Activated CD8-positive, alpha-beta T cell treated with anti-CD3 and anti-CD28 coated beads, Interleukin-2, amount 10 ng/mL, durations not matched to agents 7 days and 5 days (primary cell): ENCODE measurements at regions not wholly inside any gene's neighbourhood (a gene's known extent, or its start where the extent isn't known, plus 50 kb on each side); places are given as distances from the start of the nearest gene placed in this dataset.

Experiments
- ATAC-seq: fragments of 150-1000 bp; cut with Tn5 transposase; one replicate; pipeline ENCODE4 v1.10.0; 2021; ENCODE audit warnings: moderate library complexity
- CTCF ChIA-PET: fragments of 350-600 bp; sonication (Branson Sonifier 250); formaldehyde crosslinking; loops from one replicate; lab custom pipeline; 2021; ENCODE audit warnings: antibody characterized with exemption; lab: Charles Lee
- POLR2A ChIA-PET: fragments of 350-600 bp; sonication (Branson Sonifier 250); formaldehyde crosslinking; loops from one replicate; lab custom pipeline; 2021; ENCODE audit warnings: antibody characterized with exemption; lab: Charles Lee
- DNase-seq: peaks from one replicate; pipeline ENCODE4 v3.0.0-alpha.2; 2020
- H3K27ac Mint-ChIP-seq: one replicate; pipeline ENCODE4 v1.8.0; 2021; ENCODE audit warnings: mild to moderate bottlenecking, mixed read lengths
- H3K27me3 Mint-ChIP-seq: one replicate; pipeline ENCODE4 v1.8.0; 2021; ENCODE audit warnings: low read depth, mixed read lengths
- H3K36me3 Mint-ChIP-seq: one replicate; pipeline ENCODE4 v1.8.0; 2021; ENCODE audit warnings: low read depth, mixed read lengths
- H3K4me1 Mint-ChIP-seq: one replicate; pipeline ENCODE4 v1.8.0; 2021; ENCODE audit warnings: low read depth, mixed read lengths
- H3K4me3 Mint-ChIP-seq: one replicate; pipeline ENCODE4 v1.8.0; 2021; ENCODE audit warnings: mild to moderate bottlenecking, mixed read lengths
- H3K9me3 Mint-ChIP-seq: one replicate; pipeline ENCODE4 v1.8.0; 2022; ENCODE audit warnings: mixed read lengths; ENCODE audit not compliant: insufficient read depth

- CTCF ChIA-PET = no interaction called here
- ATAC-seq (no peak), DNase-seq (no peak)
- H3K36me3 Mint-ChIP-seq = no peaks in the 10 kb centered on the region
- no peaks in the 10 kb centered on the region for H3K4me1 Mint-ChIP-seq
- POLR2A ChIA-PET = no interaction called here
- H3K27ac Mint-ChIP-seq = no peak overlapping the region
- no peaks in the 10 kb centered on the region for H3K27me3 Mint-ChIP-seq
- H3K9me3 Mint-ChIP-seq = no peaks in the 10 kb centered on the region
- no peak overlapping the region for H3K4me3 Mint-ChIP-seq
Measured at GRCh38 chr5:173712609-173713175, 96.2 kb upstream of the BOD1 start.

GRCh38 chr5:173714551-173715428, 98.3 kb upstream of the BOD1 start:
- DNase-seq = no peak
- ChIA-PET CTCF (no interaction called here), POLR2A (no interaction called here)
- no peaks in the 10 kb centered on the region for H3K4me1 Mint-ChIP-seq
- H3K9me3 Mint-ChIP-seq = no peaks in the 10 kb centered on the region
- H3K4me3 Mint-ChIP-seq = no peak overlapping the region
- H3K27ac Mint-ChIP-seq = no peak overlapping the region
- H3K27me3 Mint-ChIP-seq = no peaks in the 10 kb centered on the region
- ATAC-seq = no peak
- no peaks in the 10 kb centered on the region for H3K36me3 Mint-ChIP-seq

- ATAC-seq = no peak
Measured at GRCh38 chr5:173715607-173716006, 99.2 kb upstream of the BOD1 start.

GRCh38 chr5:173716058-173716682, 99.7 kb upstream of the BOD1 start:
- no peak for DNase-seq
- ChIA-PET CTCF (no interaction called here), POLR2A (no interaction called here)
- H3K4me3 Mint-ChIP-seq = no peak overlapping the region
- H3K27ac Mint-ChIP-seq = no peak overlapping the region
- H3K9me3 Mint-ChIP-seq = no peaks in the 10 kb centered on the region
- H3K36me3 Mint-ChIP-seq = no peaks in the 10 kb centered on the region
- no peaks in the 10 kb centered on the region for H3K27me3 Mint-ChIP-seq
- no peak for ATAC-seq
- no peaks in the 10 kb centered on the region for H3K4me1 Mint-ChIP-seq

More at GRCh38 chr5:173715607-173716006, 99.2 kb upstream of the BOD1 start:
- POLR2A ChIA-PET = no interaction called here
- Mint-ChIP-seq H3K4me3 (no peak overlapping the region), H3K4me1 (no peaks in the 10 kb centered on the region), H3K27me3 (no peaks in the 10 kb centered on the region), H3K27ac (no peak overlapping the region), H3K9me3 (no peaks in the 10 kb centered on the region), H3K36me3 (no peaks in the 10 kb centered on the region)
- DNase-seq = no peak
- CTCF ChIA-PET = no interaction called here

GRCh38 chr5:173717959-173718358, 101.5 kb upstream of the BOD1 start:
- DNase-seq (no peak), ATAC-seq (no peak)
- no peaks in the 10 kb centered on the region for H3K36me3 Mint-ChIP-seq
- no peak overlapping the region for H3K27ac Mint-ChIP-seq
- no peaks in the 10 kb centered on the region for H3K9me3 Mint-ChIP-seq
- ChIA-PET POLR2A (no interaction called here), CTCF (interaction anchor here (0.5 to 0.6 kb wide), 2 partner anchors 145 to 285 kb away, joined by 3 read pairs; no protein-coding TSS in a partner anchor)
- H3K27me3 Mint-ChIP-seq = no peaks in the 10 kb centered on the region
- no peak overlapping the region for H3K4me3 Mint-ChIP-seq
- H3K4me1 Mint-ChIP-seq = no peaks in the 10 kb centered on the region

- Mint-ChIP-seq H3K4me3 (no peak overlapping the region), H3K9me3 (no peaks in the 10 kb centered on the region), H3K27ac (no peak overlapping the region), H3K27me3 (no peaks in the 10 kb centered on the region), H3K4me1 (no peaks in the 10 kb centered on the region), H3K36me3 (no peaks in the 10 kb centered on the region)
- DNase-seq (no peak), ATAC-seq (no peak)
- ChIA-PET CTCF (interaction anchor here (0.6 kb wide), 1 partner anchor 145 kb away, joined by 3 read pairs; no protein-coding TSS in a partner anchor), POLR2A (no interaction called here)
Measured at GRCh38 chr5:173718469-173718868, 102.0 kb upstream of the BOD1 start.

- H3K4me1 Mint-ChIP-seq = no peaks in the 10 kb centered on the region
- H3K4me3 Mint-ChIP-seq = no peak overlapping the region
- no peak overlapping the region for H3K27ac Mint-ChIP-seq
- H3K36me3 Mint-ChIP-seq = no peaks in the 10 kb centered on the region
- ChIA-PET POLR2A (no interaction called here), CTCF (no interaction called here)
- H3K27me3 Mint-ChIP-seq = no peaks in the 10 kb centered on the region
- ATAC-seq (no peak), DNase-seq (no peak)
- no peaks in the 10 kb centered on the region for H3K9me3 Mint-ChIP-seq
Measured at GRCh38 chr5:173719731-173720082, 103.3 kb upstream of the BOD1 start.

GRCh38 chr5:173720286-173720952, 104.0 kb upstream of the BOD1 start:
- no peaks in the 10 kb centered on the region for H3K9me3 Mint-ChIP-seq
- ChIA-PET POLR2A (no interaction called here), CTCF (no interaction called here)
- H3K4me1 Mint-ChIP-seq = no peaks in the 10 kb centered on the region
- peaks cover 2% of the 10 kb centered on the region for H3K27me3 Mint-ChIP-seq
- H3K4me3 Mint-ChIP-seq = no peak overlapping the region
- DNase-seq (no peak), ATAC-seq (no peak)
- no peak overlapping the region for H3K27ac Mint-ChIP-seq
- H3K36me3 Mint-ChIP-seq = no peaks in the 10 kb centered on the region

GRCh38 chr5:173720953-173721600, 104.6 kb upstream of the BOD1 start:
- H3K4me3 Mint-ChIP-seq = no peak overlapping the region
- peaks cover 7% of the 10 kb centered on the region for H3K27me3 Mint-ChIP-seq
- ChIA-PET CTCF (no interaction called here), POLR2A (no interaction called here)
- no peaks in the 10 kb centered on the region for H3K4me1 Mint-ChIP-seq
- no peaks in the 10 kb centered on the region for H3K36me3 Mint-ChIP-seq
- no peaks in the 10 kb centered on the region for H3K9me3 Mint-ChIP-seq
- DNase-seq = no peak
- no peak overlapping the region for H3K27ac Mint-ChIP-seq
- ATAC-seq = no peak

- Mint-ChIP-seq H3K36me3 (no peaks in the 10 kb centered on the region), H3K4me3 (no peak overlapping the region), H3K9me3 (no peaks in the 10 kb centered on the region), H3K27me3 (peaks cover 7% of the 10 kb centered on the region), H3K27ac (no peak overlapping the region), H3K4me1 (no peaks in the 10 kb centered on the region)
- ATAC-seq (no peak), DNase-seq (no peak)
- CTCF ChIA-PET = no interaction called here
- POLR2A ChIA-PET = no interaction called here
Measured at GRCh38 chr5:173721601-173722232, 105.3 kb upstream of the BOD1 start.

- ChIA-PET CTCF (no interaction called here), POLR2A (no interaction called here)
- ATAC-seq (no peak), DNase-seq (no peak)
- H3K27ac Mint-ChIP-seq = no peak overlapping the region
- H3K27me3 Mint-ChIP-seq = peaks cover 9% of the 10 kb centered on the region
- H3K36me3 Mint-ChIP-seq = no peaks in the 10 kb centered on the region
- H3K4me1 Mint-ChIP-seq = no peaks in the 10 kb centered on the region
- no peak overlapping the region for H3K4me3 Mint-ChIP-seq
- H3K9me3 Mint-ChIP-seq = no peaks in the 10 kb centered on the region
Measured at GRCh38 chr5:173726846-173727557, 110.6 kb upstream of the BOD1 start.
